H1 (cell line): ENCODE measurements at regions not wholly inside any gene's neighbourhood (a gene's known extent, or its start where the extent isn't known, plus 50 kb on each side); places are given as distances from the start of the nearest gene placed in this dataset.

Source experiments
- CTCF ChIA-PET: fragments of 300-600 bp; sonication (Branson Sonifier 250); formaldehyde crosslinking; loops from one replicate; lab custom pipeline; 2021; ENCODE audit not compliant: partially characterized antibody; lab: Charles Lee
- POLR2A ChIA-PET: fragments of 300-600 bp; sonication (Branson Sonifier 250); formaldehyde crosslinking; loops from one replicate; lab custom pipeline; 2021; ENCODE audit warnings: inconsistent platforms; ENCODE audit not compliant: partially characterized antibody; lab: Charles Lee
- DNase-seq, 2 experiments: peaks; one replicate each; pipeline versions ENCODE4 v3.0.0 to v3.0.0-alpha.2; 2010 to 2022; ENCODE audit warnings: low spot score in 2 of 2, low read depth in 1 of 2, mixed read lengths in 1 of 2
- FAIRE-seq: peaks from 2 replicates; lab custom pipeline; 2011; peaks lifted over from hg19 to GRCh38; lab: Jason Lieb, UNC
- H2AFZ ChIP-seq: 2 replicates; pipeline ENCODE4 v1.8.1; 2012; ENCODE audit warnings: low read length, inconsistent platforms
- H2AK5ac ChIP-seq: 2 replicates; pipeline ENCODE4 v1.6.1; 2013; ENCODE audit warnings: low read depth, low read length
- H2BK120ac ChIP-seq: replicated peaks from 2 replicates; pipeline ENCODE3; 2013; ENCODE audit warnings: low read depth, low read length, inconsistent platforms
- H2BK12ac ChIP-seq: 2 replicates; pipeline ENCODE4 v1.6.1; 2013; ENCODE audit warnings: low read depth, low read length
- H2BK15ac ChIP-seq: 2 replicates; pipeline ENCODE4 v1.6.1; 2013; ENCODE audit warnings: low read length
- H2BK20ac ChIP-seq: 2 replicates; pipeline ENCODE4 v1.6.1; 2013; ENCODE audit warnings: low read length
- H2BK5ac ChIP-seq: 2 replicates; pipeline ENCODE4 v1.6.1; 2013; ENCODE audit warnings: low read depth, low read length
- H3K14ac ChIP-seq: 2 replicates; pipeline ENCODE4 v1.6.1; 2013; ENCODE audit warnings: inconsistent platforms; ENCODE audit not compliant: insufficient read length
- H3K18ac ChIP-seq: 2 replicates; pipeline ENCODE4 v1.6.1; 2013; ENCODE audit warnings: low read length; ENCODE audit errors: extremely low read depth
- H3K23ac ChIP-seq: 2 replicates; pipeline ENCODE4 v1.6.1; 2013; ENCODE audit warnings: inconsistent platforms; ENCODE audit not compliant: insufficient read length
- H3K23me2 ChIP-seq: 2 replicates; pipeline ENCODE4 v1.6.1; 2013; ENCODE audit warnings: low read depth, low read length
- H3K27ac ChIP-seq: 2 replicates; pipeline ENCODE4 v1.6.1; 2011; ENCODE audit warnings: low read depth, low read length, inconsistent platforms
- H3K27me3 ChIP-seq, 4 experiments: replicated peaks in 1 of 4; 1 replicate in 1 of 4; 2 replicates in 3 of 4; pipeline versions ENCODE4 v1.6.1 to v1.8.1; 2011 to 2013; ENCODE audit warnings: low read length in 3 of 4, mild to moderate bottlenecking in 3 of 4, inconsistent platforms in 2 of 4, mixed read lengths in 2 of 4, moderate library complexity in 1 of 4; ENCODE audit not compliant: control insufficient read depth in 3 of 4, insufficient read depth in 3 of 4; ENCODE audit errors: extremely low read depth in 1 of 4
- H3K36me3 ChIP-seq, 4 experiments: 2 replicates each; pipeline versions ENCODE4 v1.6.1 to v1.8.1; 2011 to 2013; ENCODE audit warnings: mild to moderate bottlenecking in 4 of 4, low read length in 3 of 4, moderate library complexity in 2 of 4, control low read depth in 1 of 4, inconsistent platforms in 1 of 4; ENCODE audit not compliant: insufficient read depth in 4 of 4, control insufficient read depth in 2 of 4
- H3K4ac ChIP-seq: replicated peaks from 2 replicates; pipeline ENCODE3; 2013; ENCODE audit warnings: low read length, low read depth, mixed read lengths, inconsistent platforms; ENCODE audit not compliant: insufficient read length
- H3K4me1 ChIP-seq, 4 experiments: replicated peaks in 1 of 4; 1 replicate in 1 of 4; 2 replicates in 3 of 4; pipeline versions ENCODE4 v1.6.1 to v1.8.1; 2011 to 2013; ENCODE audit warnings: low read length in 3 of 4, inconsistent platforms in 2 of 4, mixed read lengths in 1 of 4; ENCODE audit not compliant: insufficient read depth in 4 of 4, control insufficient read depth in 3 of 4
- H3K4me2 ChIP-seq, 2 experiments: 2 replicates each; pipeline versions ENCODE4 v1.6.1 to v1.8.1; 2011 to 2013; ENCODE audit warnings: low read depth in 2 of 2, low read length in 2 of 2, control low read depth in 1 of 2, inconsistent platforms in 1 of 2, mild to moderate bottlenecking in 1 of 2; ENCODE audit not compliant: insufficient read depth in 1 of 2
- H3K4me3 ChIP-seq, 4 experiments: fragments of 200-600, 300-600 bp in 1 of 4; sonication (generic), shearing (Covaris generic), sonication (Bioruptor Twin) in 1 of 4; 2 replicates each; pipeline versions ENCODE4 v1.5.1 to v1.8.1; 2011 to 2016; ENCODE audit warnings: low read length in 4 of 4, low read depth in 3 of 4, control low read depth in 2 of 4, inconsistent platforms in 2 of 4, mild to moderate bottlenecking in 2 of 4, mixed read lengths in 1 of 4, moderate library complexity in 1 of 4; ENCODE audit not compliant: insufficient read depth in 2 of 4; ENCODE audit errors: extremely low read depth in 1 of 4
- H3K56ac ChIP-seq: replicated peaks from 2 replicates; pipeline ENCODE3; 2013; ENCODE audit warnings: low read depth, mild to moderate bottlenecking, mixed read lengths, low read length, inconsistent platforms; ENCODE audit not compliant: insufficient read length
- H3K79me1 ChIP-seq: 2 replicates; pipeline ENCODE4 v1.6.1; 2013; ENCODE audit warnings: low read depth, low read length, control low read depth
- H3K79me2 ChIP-seq, 2 experiments: 2 replicates each; pipeline versions ENCODE4 v1.6.1 to v1.8.1; 2012 to 2013; ENCODE audit warnings: low read length in 2 of 2, mild to moderate bottlenecking in 2 of 2, inconsistent platforms in 1 of 2; ENCODE audit not compliant: insufficient read depth in 2 of 2, control insufficient read depth in 1 of 2
- H3K9ac ChIP-seq, 4 experiments: replicated peaks in 1 of 4; 1 replicate in 1 of 4; 2 replicates in 3 of 4; pipeline versions ENCODE4 v1.6.1 to v1.8.1; 2011 to 2013; ENCODE audit warnings: low read depth in 3 of 4, low read length in 3 of 4, control low read depth in 2 of 4, mild to moderate bottlenecking in 2 of 4, moderate library complexity in 2 of 4, inconsistent platforms in 1 of 4; ENCODE audit errors: extremely low read depth in 1 of 4
- H3K9me3 ChIP-seq, 2 experiments: 2 replicates each; pipeline versions ENCODE4 v1.6.1 to v1.8.1; 2012 to 2013; ENCODE audit warnings: mild to moderate bottlenecking in 2 of 2, moderate library complexity in 2 of 2, control low read depth in 1 of 2, inconsistent platforms in 1 of 2, low read depth in 1 of 2, low read length in 1 of 2, mixed read lengths in 1 of 2; ENCODE audit not compliant: insufficient read depth in 2 of 2
- H4K20me1 ChIP-seq, 2 experiments: replicated peaks in 1 of 2; 2 replicates each; pipeline versions ENCODE3 to v1.8.1; 2011 to 2013; ENCODE audit warnings: inconsistent platforms in 2 of 2, low read length in 2 of 2, mild to moderate bottlenecking in 1 of 2; ENCODE audit not compliant: insufficient read depth in 2 of 2, control insufficient read depth in 1 of 2
- H4K5ac ChIP-seq: 2 replicates; pipeline ENCODE4 v1.6.1; 2013; ENCODE audit warnings: low read length, low read depth, mixed read lengths, inconsistent platforms; ENCODE audit not compliant: insufficient read length
- H4K8ac ChIP-seq: 2 replicates; pipeline ENCODE4 v1.8.0; 2013; ENCODE audit warnings: mild to moderate bottlenecking, moderate library complexity, low read length, inconsistent platforms; ENCODE audit not compliant: insufficient read depth; ENCODE audit errors: extremely low read depth
- H4K91ac ChIP-seq: replicated peaks from 2 replicates; pipeline ENCODE3; 2013; ENCODE audit warnings: low read length, mixed read lengths, inconsistent platforms; ENCODE audit not compliant: insufficient read length
- EZH2 ChIP-seq: fragments of 200-600 bp; sonication (generic); IDR thresholded peaks from 2 replicates; pipeline ENCODE4 v1.7.1; 2012; ENCODE audit warnings: low read depth, mild to moderate bottlenecking, moderate library complexity, low read length, inconsistent platforms; ENCODE audit not compliant: severe bottlenecking
- SP1 ChIP-seq: IDR thresholded peaks from 2 replicates; pipeline ENCODE4 v1.6.1; 2011; ENCODE audit warnings: low read depth, low read length
- TAF1 ChIP-seq: IDR thresholded peaks from 2 replicates; pipeline ENCODE4 v1.6.1; 2011; ENCODE audit warnings: mild to moderate bottlenecking, low read depth, low read length
- TEAD4 ChIP-seq: IDR thresholded peaks from 2 replicates; pipeline ENCODE4 v1.6.1; 2012; ENCODE audit warnings: low read depth, low read length, inconsistent platforms, mixed read lengths
- WGBS, 2 experiments: shearing (Covaris generic) in 1 of 2; methylation state at CpG; one replicate each; pipeline versions ENCODE4 v1.1.6 to v1.1.7; 2013 to 2015; ENCODE audit warnings: low lambda C conversion rate in 2 of 2, mixed read lengths in 2 of 2, inconsistent platforms in 1 of 2, low coverage in 1 of 2, missing lambda C conversion rate in 1 of 2; ENCODE audit not compliant: insufficient replicate concordance in 2 of 2, insufficient coverage in 1 of 2, insufficient read length in 1 of 2; ENCODE audit errors: extremely low coverage in 1 of 2, missing lambda C conversion rate in 1 of 2; 5-methylcytosine and 5-hydroxymethylcytosine counted together
- TF ChIP-seq, protein P1 (sequence below): IDR thresholded peaks from 2 replicates; pipeline ENCODE4 v1.6.1; 2011; ENCODE audit warnings: low read length, improper control_type of control experiment

DNA sequence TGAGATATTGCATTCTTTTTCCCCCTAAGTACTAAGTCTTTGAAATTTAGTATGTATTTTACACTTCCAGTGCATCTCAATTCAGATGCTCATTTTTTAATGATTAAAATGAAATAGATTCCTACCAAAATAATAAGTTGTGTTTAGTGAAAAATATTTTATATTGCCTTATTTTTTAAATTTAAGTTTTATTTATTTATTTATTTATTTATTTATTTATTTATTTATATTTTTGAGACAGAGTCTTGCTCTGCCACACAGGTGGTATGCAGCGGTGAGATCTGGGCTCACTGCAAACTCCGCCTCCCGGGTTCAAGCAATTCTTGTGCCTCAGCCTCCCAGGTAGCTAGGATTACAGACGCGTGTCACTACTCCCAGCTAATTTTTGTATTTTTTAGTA, 95.5 kb downstream of the RPS24 start:
- H3K56ac ChIP-seq: no peak overlapping the region
- POLR2A ChIA-PET: no interaction called here
- H3K79me1 ChIP-seq: no peaks in the 10 kb centered on the region
- H4K91ac ChIP-seq: no peak overlapping the region
- no peak overlapping the region for H3K23ac ChIP-seq
- H2AFZ ChIP-seq: no peak overlapping the region
- no peaks in the 10 kb centered on the region for H3K79me2 ChIP-seq
- H3K4ac ChIP-seq: no peak overlapping the region
- H3K27me3 ChIP-seq: no peaks in the 10 kb centered on the region
- no peak overlapping the region for H3K4me3 ChIP-seq
- no peak overlapping the region for H4K8ac ChIP-seq
- H3K27ac ChIP-seq: no peak overlapping the region
- no peak overlapping the region for H2BK5ac ChIP-seq
- DNase-seq (no peak), FAIRE-seq (no peak)
- H3K23me2 ChIP-seq: no peaks in the 10 kb centered on the region; the same call in 1 of the 2 replicates
- H4K20me1 ChIP-seq: no peaks in the 10 kb centered on the region
- H3K4me1 ChIP-seq: no peaks in the 10 kb centered on the region
- 86% methylated on average over 5 of the region's 5 CpGs; no CpG with 5 or more reads in 1 of the 2 experiments for WGBS, 2 experiments
- H3K9me3 ChIP-seq: no peaks in the 10 kb centered on the region
- no peak overlapping the region for H2BK12ac ChIP-seq
- no peak overlapping the region for H3K18ac ChIP-seq
- no peak overlapping the region for H2BK15ac ChIP-seq
- no peak overlapping the region for H3K4me2 ChIP-seq
- H3K36me3 ChIP-seq: no peaks in the 10 kb centered on the region
- no peak overlapping the region for H4K5ac ChIP-seq
- no peak overlapping the region for H3K9ac ChIP-seq
- CTCF ChIA-PET: interaction anchor here (0.8 kb wide), 1 partner anchor 9 kb away, joined by 3 read pairs; no protein-coding TSS in a partner anchor
- no peak overlapping the region for H2AK5ac ChIP-seq
- H2BK20ac ChIP-seq: no peak overlapping the region
- no peak overlapping the region for H3K14ac ChIP-seq
- no peak overlapping the region for H2BK120ac ChIP-seq
- TF ChIP-seq SP1 (no peak), TAF1 (no peak), EZH2 (no peak), TEAD4 (no peak)
- TF ChIP-seq, protein P1, sequence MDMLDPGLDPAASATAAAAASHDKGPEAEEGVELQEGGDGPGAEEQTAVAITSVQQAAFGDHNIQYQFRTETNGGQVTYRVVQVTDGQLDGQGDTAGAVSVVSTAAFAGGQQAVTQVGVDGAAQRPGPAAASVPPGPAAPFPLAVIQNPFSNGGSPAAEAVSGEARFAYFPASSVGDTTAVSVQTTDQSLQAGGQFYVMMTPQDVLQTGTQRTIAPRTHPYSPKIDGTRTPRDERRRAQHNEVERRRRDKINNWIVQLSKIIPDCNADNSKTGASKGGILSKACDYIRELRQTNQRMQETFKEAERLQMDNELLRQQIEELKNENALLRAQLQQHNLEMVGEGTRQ: no peak
